ENCODE measurements at regions not wholly inside any gene's neighbourhood (a gene's known extent, or its start where the extent isn't known, plus 50 kb on each side); places are given as distances from the start of the nearest gene placed in this dataset.
"Not testable (repeated sequence)": the region's sequence is repeated elsewhere in the genome, so short reads cannot be mapped to it uniquely, and the experiment has no call there.

DNA sequence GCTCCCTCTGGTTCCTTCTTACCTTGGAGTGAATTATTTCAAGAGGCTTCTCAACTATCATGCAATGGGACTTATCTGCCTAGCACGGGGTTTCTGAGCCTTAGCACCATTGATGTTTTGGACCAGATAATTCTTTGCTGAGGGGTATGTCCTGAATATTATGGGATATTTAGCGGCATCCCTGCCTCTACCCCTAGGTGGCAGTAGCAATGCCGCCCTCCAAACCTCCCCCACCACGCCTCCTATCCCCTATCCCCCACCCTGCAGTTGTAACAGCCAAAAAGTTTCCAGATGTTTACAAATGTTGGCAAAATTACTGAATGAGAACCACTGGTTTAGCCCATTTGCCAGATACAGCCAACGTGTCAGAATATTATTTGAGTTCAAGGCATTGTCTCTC lies 125.5 kb downstream of the POSTN start:
- no peak for DNase-seq

DNA sequence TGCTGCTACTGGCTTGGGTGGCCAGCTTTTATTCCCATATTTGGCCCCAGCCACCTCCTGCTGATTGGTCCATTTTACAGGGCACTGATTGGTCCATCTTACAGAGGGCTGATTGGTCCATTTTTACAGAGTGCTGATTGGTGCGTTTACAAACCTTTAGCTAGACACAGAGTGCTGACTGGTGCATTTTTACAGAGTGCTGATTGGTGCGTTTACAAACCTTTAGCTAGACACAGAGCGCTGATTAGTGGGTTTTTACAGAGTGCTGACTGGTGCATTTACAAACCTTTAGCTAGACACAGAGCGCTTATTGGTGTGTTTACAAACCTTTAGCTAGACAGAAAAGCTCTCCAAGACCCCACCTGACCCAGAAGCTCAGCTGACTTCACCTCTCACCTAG lies 126.3 kb downstream of the POSTN start:
- not testable (repeated sequence) for DNase-seq

DNA sequence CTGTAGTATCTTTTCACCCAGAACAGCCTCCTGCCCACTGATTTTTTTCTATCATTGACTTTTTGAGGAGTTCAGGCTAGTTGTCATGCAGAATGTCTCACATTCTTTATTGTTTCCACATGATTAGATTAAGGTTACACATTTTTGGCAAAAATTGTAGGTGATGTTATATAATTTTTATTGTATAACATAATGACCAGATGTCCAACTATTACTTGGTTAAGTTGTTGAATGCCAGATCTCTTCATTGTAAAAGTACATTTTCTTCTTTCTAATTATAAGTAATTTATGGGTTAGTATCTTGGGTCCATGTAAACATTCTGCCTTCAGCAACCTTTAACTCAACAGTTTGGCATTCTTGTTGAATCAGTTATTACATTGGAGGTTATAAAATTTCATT lies 138.4 kb downstream of the POSTN start:
- DNase-seq: no peak

DNA sequence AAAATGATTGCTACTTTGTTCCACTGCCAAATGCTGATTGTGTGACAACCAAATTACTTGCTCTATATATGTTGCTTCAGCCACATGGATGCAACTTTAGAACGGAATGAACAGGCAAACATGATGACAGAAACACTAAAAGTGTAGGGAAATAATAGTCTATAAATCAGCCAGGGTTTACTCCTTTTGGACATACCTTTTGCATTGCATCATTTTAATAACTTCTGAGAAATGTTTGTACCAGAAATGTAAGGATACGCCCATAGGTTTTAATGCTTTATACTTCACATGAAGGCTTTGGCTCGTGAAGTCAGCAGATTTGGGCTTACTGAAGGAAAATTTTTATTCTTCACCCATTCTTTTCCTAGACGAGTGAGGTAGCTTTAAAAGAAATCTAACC lies 141.0 kb downstream of the POSTN start:
- DNase-seq: no peak

DNA sequence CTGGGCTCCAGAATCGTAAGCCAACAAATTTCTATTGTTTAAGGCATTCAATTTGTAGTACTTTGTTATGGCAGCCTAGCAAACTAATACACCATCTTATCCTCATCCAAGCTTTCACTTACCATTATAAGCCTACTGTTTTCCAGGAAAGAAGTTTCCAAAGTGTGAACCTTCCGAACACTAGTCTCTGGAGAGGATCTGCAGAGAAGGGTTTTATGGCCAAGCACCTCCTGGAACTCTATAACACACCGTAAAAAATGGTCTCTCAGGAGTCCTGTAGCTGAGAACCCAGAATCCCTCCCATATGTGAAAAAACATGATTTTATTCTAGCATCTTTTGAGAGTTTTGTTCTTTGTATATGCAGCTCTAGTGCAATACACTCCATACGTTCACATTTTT lies 142.1 kb downstream of the POSTN start:
- DNase-seq: no peak

DNA sequence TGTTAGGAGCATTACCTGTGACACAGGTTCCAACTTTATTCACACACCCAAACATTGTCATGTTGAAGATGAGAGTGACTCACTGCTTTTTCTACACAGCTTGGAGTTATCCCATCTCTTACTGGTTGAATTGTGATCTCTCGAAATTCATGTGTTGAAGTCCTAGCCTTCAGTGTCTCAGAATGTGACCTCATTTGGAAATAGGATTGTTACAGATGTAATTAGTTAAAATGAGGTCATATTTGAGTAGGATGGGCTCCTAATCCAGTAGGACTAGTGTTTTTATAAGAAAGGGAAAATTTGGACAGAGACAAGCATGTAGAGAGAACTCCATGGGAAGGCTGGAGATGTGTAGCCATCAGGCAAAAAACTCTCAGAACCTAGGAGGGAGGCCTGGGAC lies 142.5 kb downstream of the POSTN start:
- no peak for DNase-seq

DNA sequence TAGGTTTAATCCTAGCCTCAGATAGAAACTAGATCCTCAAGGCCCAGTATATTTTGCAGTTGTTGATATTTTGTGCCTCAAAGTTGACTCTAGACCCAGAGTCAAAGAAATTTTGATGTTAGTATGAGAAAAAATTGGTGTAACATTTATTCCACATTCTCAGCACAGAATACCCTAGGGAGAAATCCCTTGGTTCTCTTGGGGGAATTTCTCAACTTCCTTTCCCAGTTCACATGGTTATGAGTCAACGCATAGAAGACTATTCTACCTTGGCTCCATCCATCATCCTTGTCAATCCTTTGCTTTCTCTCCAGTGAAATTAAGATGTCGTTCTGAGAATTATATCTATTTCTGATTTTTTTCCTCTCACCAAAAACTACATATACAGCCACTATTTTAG lies 145.3 kb downstream of the POSTN start:
- no peak for DNase-seq

DNA sequence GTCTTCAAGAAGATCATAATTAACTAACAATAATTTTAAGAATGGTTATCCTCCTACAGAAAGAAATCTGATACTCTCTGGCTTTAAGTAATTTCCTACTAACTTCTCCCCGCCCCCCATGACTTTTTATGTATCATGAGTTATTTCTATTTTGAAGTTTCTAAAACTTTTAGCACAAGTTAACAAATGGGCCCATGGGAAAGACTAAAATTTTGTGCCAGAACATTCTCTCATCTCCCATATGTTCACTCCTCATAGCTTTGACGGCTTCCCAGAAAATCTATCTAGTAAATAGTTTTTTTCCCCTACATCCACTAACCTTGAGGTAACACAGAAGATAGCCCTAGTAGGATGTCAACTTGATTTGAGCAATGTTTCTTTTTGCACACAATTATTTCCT lies 148.3 kb downstream of the POSTN start:
- no peak for DNase-seq

DNA sequence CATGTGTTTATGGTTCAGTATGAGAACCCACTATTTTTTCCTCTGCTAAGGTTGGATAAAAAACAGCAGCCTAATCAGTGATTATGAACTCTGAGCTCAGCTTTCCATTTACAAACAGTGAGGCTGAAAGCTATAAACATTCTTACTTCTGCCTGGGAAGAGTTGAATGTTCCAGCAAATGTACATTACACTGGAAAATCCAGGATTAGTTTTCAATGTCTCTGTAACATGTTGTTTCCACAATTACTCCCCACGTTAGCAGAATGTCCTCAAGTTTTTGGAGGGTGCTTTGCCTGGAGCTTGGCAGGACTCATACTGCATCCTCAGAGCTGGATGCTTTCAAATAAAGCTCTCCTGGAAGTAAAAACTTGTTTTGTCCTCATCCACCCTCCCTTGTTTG lies 150.4 kb downstream of the POSTN start:
- DNase-seq: no peak

DNA sequence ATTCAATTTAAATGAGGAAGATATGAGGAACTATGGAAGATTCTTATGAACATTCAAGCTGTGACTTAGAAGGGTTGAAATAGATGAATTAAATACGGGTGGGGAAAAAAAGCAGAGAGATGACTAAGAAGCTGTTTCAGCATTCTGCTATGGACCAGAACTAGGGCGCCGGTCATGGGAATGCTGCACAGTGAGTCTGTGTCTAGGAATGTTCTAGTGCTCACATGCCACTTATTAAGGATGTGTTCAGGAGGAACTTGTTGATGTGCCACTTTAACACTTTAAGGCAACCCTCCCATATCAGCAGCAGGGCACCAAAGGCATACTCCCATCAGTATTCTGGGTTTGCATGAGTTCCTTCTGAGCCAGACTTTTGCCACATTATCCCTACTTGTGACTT lies 152.1 kb downstream of the POSTN start:
- DNase-seq: no peak

DNA sequence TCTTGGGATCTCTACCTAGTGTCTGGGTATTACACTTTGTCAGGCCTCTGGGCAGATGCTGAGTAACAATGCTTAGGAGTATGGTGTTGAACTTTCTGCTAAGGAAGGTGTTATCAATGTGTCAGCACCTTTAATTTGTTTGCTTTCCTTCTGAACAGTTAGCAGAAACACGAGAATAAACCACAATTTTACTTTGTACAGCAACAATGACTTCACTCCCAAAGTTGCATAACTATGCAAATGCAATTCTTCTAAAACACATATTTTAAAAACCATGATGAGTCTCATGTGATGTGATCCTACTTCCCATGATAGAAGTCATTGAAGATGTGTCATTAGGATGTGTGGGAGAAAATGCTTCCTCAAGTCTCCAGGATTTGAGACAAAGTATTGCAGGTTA lies 155.0 kb downstream of the POSTN start:
- no peak for DNase-seq

DNA sequence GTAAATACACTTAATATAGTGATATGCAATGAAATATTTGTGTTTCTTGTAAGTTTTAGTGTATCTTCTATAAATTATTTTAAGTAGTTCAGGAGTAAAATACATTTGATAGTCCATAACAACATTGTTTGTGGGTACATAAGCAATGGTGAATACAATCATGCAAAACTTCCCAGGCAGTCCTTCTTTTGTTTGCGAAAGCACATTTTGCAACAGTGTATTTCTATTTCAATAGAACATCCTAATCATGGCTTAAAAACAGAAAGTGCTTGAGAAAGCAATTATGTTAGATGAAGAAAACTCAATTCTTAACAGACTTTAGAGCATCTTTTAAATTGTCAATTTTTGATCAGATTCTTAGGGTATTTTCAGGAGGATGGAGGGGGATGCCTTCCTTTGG lies 155.6 kb downstream of the POSTN start:
- DNase-seq: no peak

DNA sequence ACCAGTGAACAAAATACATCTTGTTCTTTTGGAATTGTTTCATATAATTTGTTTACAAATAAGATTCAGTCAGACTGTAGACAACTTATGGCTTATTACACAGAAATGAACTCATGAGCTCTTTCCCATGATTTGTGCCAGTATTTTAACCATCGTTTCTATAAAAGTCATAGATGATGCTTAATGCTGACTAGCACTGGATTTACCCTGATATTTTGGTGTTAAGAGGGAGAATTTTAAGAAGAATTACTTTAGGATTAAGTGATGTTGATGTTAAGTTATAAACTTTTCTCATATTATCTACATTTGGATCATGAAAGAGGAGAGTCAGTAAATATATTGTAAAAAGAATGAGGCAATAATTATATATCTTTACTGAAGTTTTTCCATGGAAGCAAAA lies 162.7 kb downstream of the POSTN start:
- DNase-seq: no peak

DNA sequence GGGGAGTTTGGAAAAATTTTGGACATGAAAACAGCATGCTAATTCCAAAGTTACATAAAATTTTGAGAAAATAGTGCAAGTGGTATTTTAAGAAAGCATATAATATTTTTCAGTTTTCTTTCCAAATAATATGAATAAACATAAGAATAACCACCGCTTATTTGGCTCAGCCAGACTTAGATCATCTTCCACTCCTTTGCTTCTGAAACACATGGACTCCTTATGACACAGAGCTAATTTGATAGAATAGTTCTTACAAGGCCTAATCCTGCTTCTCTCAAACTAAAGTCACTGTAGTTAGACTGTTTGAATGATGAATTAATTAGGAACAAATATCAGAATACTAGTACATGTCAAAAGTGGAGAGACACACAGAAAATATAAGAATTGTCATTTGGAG lies 165.5 kb downstream of the POSTN start:
- no peak for DNase-seq

DNA sequence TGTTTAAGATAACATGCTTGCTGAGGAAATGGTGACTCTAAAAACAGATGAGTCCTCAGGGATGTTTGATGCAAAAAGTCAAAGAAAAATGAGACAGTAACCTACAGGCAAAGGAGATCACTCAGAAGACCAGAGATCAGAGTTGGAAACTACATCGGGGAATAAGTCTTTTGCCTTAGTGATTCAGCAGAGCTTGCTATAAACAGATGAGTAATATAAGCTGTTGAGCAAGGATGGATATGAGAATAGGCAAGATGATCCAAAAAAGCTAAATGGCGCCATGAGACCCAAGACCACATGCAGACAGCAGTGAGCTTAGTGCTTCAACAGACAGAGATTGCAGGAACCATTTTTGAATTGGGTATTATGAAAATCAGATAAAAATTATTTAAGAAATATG lies 168.6 kb downstream of the POSTN start:
- DNase-seq: no peak

DNA sequence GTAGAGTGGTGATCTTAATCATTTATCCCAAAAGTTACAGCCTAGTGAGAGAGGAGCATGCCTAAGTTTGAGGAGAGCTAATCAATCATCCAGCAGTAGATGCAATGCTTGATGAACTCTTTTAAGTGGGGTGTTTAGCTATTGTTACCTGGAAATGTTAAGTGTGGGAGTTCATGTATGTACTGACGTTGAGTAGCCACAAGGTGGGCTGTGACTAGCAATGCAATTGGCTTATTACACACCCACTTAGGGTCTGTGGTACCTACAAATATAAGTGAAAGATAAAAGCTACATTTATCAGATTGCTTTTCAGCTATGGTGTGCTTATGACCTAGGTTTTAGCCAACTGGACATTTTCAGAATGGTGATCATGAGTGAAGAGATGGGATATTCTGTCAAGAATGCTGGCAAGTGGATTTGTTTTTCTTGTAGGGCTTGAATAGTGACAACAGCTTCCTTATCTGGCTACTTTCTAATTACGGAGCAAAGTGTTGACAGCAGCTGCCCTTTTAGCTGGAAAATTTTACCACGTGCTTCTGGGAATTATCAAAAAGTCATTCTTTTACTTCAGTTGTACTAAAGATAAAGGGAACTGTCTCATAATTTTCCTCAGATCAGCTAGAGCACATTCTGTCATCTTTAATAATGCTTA lies 170.6 kb downstream of the POSTN start:
- DNase-seq: no peak

DNA sequence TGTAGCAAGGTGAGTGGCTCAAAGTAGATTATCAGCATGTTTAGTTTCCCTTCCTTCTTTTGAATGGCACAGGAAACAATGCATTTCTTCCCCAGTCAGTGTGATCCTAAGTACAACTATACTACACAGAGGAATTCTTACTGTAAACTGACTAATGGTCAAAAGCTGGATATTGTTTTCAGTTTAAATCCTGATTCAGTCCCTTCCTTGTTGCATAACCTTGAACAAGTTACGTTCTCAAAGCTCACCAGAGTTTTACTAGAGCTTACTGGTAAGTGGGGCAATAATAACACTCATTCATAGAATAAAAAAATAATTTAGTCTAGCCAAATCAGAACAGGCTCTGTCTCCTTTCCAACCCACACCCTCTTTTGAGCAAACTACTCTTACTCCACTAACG lies 180.1 kb downstream of the POSTN start:
- DNase-seq: no peak

DNA sequence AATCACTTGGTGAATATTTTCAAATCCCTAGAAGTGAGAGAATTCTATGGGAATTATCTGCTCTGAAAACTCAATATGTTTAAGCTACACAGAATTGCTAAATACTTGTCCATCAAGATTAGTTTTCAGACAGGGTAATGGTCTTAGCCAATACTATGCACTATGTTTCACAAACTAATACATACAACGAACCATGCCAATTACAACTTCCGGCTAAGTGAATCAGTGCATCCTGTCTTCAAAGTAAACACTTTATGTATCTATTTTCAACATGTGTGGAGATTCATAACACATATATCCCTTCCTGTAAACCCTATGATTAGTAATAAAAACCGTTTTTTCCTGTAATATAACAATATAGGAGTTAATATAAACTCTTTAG lies 181.5 kb downstream of the POSTN start:
- DNase-seq: no peak

DNA sequence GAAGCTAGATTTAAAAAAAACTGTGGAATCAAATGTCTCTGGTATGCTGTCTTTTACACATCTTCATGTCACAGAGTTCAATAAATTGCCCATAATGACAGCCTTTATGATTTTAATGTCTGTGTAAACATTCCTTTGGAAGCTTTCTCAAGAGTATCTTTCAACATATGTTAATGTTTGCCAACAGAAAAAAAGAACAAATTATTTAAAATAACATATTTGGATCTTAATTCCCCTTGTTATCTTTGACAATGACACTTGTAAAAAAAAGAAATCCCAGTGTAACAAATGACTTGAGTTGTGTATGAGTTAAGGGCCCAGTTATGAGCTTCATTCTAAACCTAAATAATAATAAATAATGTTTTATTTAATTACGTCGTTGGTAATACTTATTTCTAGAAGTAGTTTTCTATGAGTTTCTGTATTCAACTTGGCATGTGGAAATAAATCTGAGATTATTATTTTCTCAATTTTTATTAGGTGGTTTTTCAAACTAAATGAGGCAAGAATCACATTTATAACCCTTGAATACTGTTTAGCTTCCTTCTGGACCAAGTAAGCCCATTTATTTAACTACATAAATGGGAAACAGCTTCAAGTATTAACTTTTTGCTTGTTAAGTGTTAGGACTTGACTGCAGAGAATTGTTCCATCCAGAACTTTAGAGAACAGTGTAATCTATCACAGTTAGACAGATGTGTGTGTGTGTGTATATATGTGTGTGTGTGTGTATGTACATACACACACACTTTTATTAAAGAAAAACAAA lies 182.1 kb downstream of the POSTN start:
- no peak for DNase-seq

DNA sequence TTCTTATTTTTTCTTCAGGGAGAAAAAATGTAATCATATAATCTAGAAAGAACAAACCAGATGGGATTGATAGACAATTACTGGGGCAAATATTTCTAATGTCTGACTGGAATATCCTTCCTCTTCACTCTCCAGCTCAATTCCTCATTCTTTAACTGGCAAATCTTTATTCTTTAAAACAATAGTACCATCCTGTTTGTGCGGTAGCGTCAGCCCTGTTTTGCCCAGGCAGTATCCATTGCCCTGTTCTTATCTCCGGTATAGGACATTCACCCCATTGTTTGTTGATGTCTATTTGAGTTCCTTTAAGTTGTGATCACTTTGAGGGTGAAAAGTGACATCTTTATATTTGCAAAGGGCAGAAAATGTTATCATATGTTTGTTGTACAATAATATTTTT lies 185.4 kb downstream of the POSTN start:
- DNase-seq: no peak

DNA sequence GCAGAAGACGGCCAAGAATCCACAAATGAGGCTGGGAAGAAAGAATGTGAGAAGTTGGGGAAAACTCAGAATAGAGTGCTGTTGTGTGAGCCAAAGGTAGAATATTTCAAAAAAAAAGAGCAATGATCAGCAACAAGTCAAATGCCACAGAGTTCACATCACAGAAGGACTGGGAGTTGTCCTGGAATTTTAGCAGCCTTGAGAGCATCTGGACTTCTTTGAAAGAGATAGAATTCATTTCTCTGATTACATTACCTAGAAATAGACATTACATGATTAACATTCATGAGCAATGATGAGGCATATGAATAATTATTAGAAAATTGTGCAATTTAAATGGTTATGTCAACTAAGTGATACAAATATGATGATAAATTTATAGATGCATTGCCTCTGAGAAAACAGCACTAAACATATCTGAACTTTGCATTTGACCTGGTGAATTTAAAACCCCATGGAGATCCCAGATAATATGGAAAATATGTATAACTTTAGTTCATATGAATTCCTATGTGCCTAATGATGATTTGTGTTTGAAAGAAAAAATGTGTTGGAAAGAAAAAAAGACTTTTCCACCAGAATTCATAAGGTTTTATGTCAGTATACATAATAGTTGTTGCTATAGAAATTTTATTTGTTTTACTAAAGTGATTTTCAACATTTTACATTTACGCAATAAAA lies 186.2 kb downstream of the POSTN start:
- no peak for DNase-seq

DNA sequence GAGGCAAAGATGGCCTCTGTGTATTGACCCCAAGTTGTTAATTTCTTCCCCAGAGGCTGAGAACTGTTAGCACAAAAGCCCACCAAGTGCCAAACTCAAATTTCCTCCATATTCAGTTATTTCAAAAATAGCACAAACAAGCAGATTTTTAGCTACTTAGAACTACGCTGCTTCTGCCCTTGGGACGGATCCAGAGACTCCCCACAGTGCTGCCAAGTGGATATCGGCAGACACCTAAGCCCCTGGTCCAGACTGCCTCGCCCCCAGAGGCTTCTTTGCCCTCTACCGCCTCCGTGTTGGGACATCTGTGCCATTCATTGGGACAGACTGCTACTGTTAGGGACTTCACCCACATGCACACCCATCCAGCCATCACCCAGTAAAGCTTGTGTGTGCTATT lies 188.3 kb downstream of the POSTN start:
- DNase-seq: no peak

DNA sequence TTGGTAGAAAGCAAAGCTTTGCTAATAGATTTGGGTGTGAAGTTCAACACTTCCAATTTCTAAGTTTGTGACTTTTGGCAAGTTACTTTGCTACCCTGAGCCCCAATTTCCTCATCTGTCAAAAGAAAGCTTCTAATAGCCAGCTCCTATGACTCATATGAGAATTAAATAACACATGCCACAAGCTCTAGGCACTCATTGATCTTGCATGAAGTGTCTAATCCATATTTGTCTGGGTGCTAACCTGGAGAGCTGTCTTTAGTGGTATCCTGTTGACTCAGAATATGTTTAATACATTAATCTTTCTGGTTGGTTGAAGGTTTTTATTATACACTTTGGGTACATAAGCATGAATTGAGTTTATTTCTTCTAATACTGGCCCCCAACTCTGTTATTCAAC lies 188.8 kb downstream of the POSTN start:
- DNase-seq: no peak

DNA sequence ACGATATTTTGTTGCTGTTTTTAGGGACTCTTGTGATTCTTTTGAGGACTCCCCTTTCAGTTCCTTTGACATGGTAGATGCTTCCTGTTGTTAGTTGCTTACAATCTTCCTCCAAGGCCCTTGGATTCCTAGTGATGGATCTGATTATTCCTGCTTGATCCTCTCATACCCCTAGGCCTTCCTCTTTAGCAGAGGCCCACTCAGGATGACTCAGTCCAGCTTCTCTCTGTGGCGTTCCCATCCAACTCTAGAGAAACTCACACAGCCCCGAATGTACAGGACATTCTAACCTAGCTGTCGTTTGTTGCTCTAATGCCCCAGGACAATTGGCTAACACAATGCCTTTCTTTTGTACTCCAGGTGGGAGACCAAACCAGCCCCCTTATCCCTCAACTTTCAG lies 191.4 kb downstream of the POSTN start:
- DNase-seq: no peak
